Natural killer cell (primary cell): ENCODE measurements at regions not wholly inside any gene's neighbourhood (a gene's known extent, or its start where the extent isn't known, plus 50 kb on each side); places are given as distances from the start of the nearest gene placed in this dataset.
"Not testable (repeated sequence)": the region's sequence is repeated elsewhere in the genome, so short reads cannot be mapped to it uniquely, and the experiment has no call there.

ENCODE experiments used
- ATAC-seq, 3 donors: fragments of 150-1000 bp in 2 of 3; fragments of 200-7000 bp in 1 of 3; cut with Tn5 transposase; 1 replicate in 1 of 3; 2 replicates in 2 of 3; pipeline ENCODE4 v1.10.0; 2021; ENCODE audit warnings: mild to moderate bottlenecking in 2 of 3, moderate library complexity in 2 of 3
- DNase-seq, 2 donors: peaks; one replicate each; pipeline versions ENCODE4 v3.0.0 to v3.0.0-alpha.2; 2013 to 2021; ENCODE audit warnings: mixed read lengths in 1 of 2
- H3K27ac ChIP-seq: one replicate; pipeline ENCODE4 v1.5.1; 2013; ENCODE audit warnings: mild to moderate bottlenecking, low read length
- H3K27me3 ChIP-seq: one replicate; pipeline ENCODE4 v1.6.1; 2013; ENCODE audit warnings: low read length; ENCODE audit not compliant: control insufficient read depth, insufficient read depth
- H3K36me3 ChIP-seq: one replicate; pipeline ENCODE4 v1.6.1; 2013; ENCODE audit warnings: low read length; ENCODE audit not compliant: control insufficient read depth, insufficient read depth
- H3K4me1 ChIP-seq: one replicate; pipeline ENCODE4 v1.6.1; 2013; ENCODE audit warnings: low read length; ENCODE audit not compliant: control insufficient read depth, insufficient read depth
- H3K4me3 ChIP-seq: one replicate; pipeline ENCODE4 v1.5.1; 2013; ENCODE audit warnings: low read length
- H3K9me3 ChIP-seq: one replicate; pipeline ENCODE4 v1.6.1; 2013; ENCODE audit warnings: low read length; ENCODE audit not compliant: control insufficient read depth, insufficient read depth
- H3K27ac Mint-ChIP-seq, 2 donors: one replicate each; pipeline ENCODE4 v1.8.0; 2022; ENCODE audit warnings: mild to moderate bottlenecking in 2 of 2, mixed read lengths in 2 of 2, moderate library complexity in 1 of 2
- H3K27me3 Mint-ChIP-seq, 2 donors: one replicate each; pipeline ENCODE4 v1.8.0; 2022; ENCODE audit warnings: low read depth in 2 of 2, mixed read lengths in 2 of 2
- H3K36me3 Mint-ChIP-seq: one replicate; pipeline ENCODE4 v1.8.0; 2022; ENCODE audit warnings: mixed read lengths
- H3K4me1 Mint-ChIP-seq, 2 donors: one replicate each; pipeline ENCODE4 v1.8.0; 2022; ENCODE audit warnings: mixed read lengths in 2 of 2
- H3K4me3 Mint-ChIP-seq: one replicate; pipeline ENCODE4 v1.8.0; 2022; ENCODE audit warnings: mild to moderate bottlenecking, moderate library complexity, mixed read lengths
- H3K9me3 Mint-ChIP-seq, 2 donors: one replicate each; pipeline ENCODE4 v1.8.0; 2022; ENCODE audit warnings: mixed read lengths in 2 of 2
- CTCF ChIP-seq: fragments of 200-600 bp; IDR thresholded peaks from one replicate; pipeline ENCODE4 v1.8.0; 2022; ENCODE audit warnings: antibody characterized with exemption
- WGBS: methylation state at CpG from one replicate; pipeline ENCODE4 v1.1.7; 2013; ENCODE audit warnings: missing lambda C conversion rate; ENCODE audit not compliant: insufficient coverage; 5-methylcytosine and 5-hydroxymethylcytosine counted together
- intact Hi-C: fragments of 100-400 bp; cut with micrococcal nuclease; formaldehyde crosslinking; loops from one replicate; pipeline ENCODE4 v1.14.2; 2022

GRCh38 chr13:76266561-76266960, 619.6 kb downstream of the KCTD12 start:
- ATAC-seq, result no peak
- TF ChIP-seq CTCF, result no peak
- 73% methylated on average over 1 of the region's 1 CpG for WGBS

GRCh38 chr13:76250211-76250610, 614.1 kb downstream of the LMO7 start:
- no peak for TF ChIP-seq CTCF
- H3K4me1 Mint-ChIP-seq, result no peaks in the 10 kb centered on the region
- H3K9me3 Mint-ChIP-seq, result peaks cover 11 to 13% of the 10 kb centered on the region in 2 donors
- Histone ChIP-seq H3K9me3 (peaks cover 2% of the 10 kb centered on the region), H3K27ac (no peak overlapping the region), H3K4me1 (no peaks in the 10 kb centered on the region), H3K36me3 (no peaks in the 10 kb centered on the region), H3K27me3 (no peaks in the 10 kb centered on the region), H3K4me3 (no peak overlapping the region)
- no peak overlapping the region for H3K27ac Mint-ChIP-seq
- 52% methylated on average over 2 of the region's 2 CpGs for WGBS
- peaks cover 0 to 2% of the 10 kb centered on the region in 2 donors for H3K27me3 Mint-ChIP-seq
- intact Hi-C loops, result no loop called here
- H3K4me3 Mint-ChIP-seq, result no peak overlapping the region
- ATAC-seq (no peak), DNase-seq (no peak)
- no peaks in the 10 kb centered on the region for H3K36me3 Mint-ChIP-seq

More at GRCh38 chr13:76266561-76266960, 619.6 kb downstream of the KCTD12 start:
- H3K4me3 ChIP-seq, result no peak overlapping the region
- no peaks in the 10 kb centered on the region for H3K4me1 Mint-ChIP-seq
- H3K9me3 Mint-ChIP-seq, result peaks cover 5 to 9% of the 10 kb centered on the region in 2 donors
- no peaks in the 10 kb centered on the region for H3K9me3 ChIP-seq
- H3K27ac Mint-ChIP-seq, result no peak overlapping the region
- no peak overlapping the region for H3K27ac ChIP-seq
- no peaks in the 10 kb centered on the region for H3K36me3 ChIP-seq
- H3K4me3 Mint-ChIP-seq, result no peak overlapping the region
- H3K4me1 ChIP-seq, result no peaks in the 10 kb centered on the region
- H3K27me3 Mint-ChIP-seq, result no peaks in the 10 kb centered on the region
- intact Hi-C loops, result no loop called here
- no peaks in the 10 kb centered on the region for H3K36me3 Mint-ChIP-seq
- DNase-seq, result no peak
- H3K27me3 ChIP-seq, result no peaks in the 10 kb centered on the region

- Mint-ChIP-seq H3K36me3 (no peaks in the 10 kb centered on the region), H3K4me3 (no peak overlapping the region), H3K27ac (no peak overlapping the region), H3K27me3 (peaks cover 0 to 2% of the 10 kb centered on the region in 2 donors), H3K4me1 (no peaks in the 10 kb centered on the region), H3K9me3 (peaks cover 5 to 6% of the 10 kb centered on the region in 2 donors)
- WGBS, result 65% methylated on average over 1 of the region's 1 CpG
- intact Hi-C loops, result no loop called here
- H3K36me3 ChIP-seq, result no peaks in the 10 kb centered on the region
- no peaks in the 10 kb centered on the region for H3K9me3 ChIP-seq
- ATAC-seq (no peak), DNase-seq (no peak)
- H3K27ac ChIP-seq, result no peak overlapping the region
- H3K27me3 ChIP-seq, result no peaks in the 10 kb centered on the region
- no peaks in the 10 kb centered on the region for H3K4me1 ChIP-seq
- TF ChIP-seq CTCF, result no peak
- H3K4me3 ChIP-seq, result no peak overlapping the region
These were observed 609.8 kb downstream of the LMO7 start for GRCh38 chr13:76245920-76246319.

GRCh38 chr13:76245211-76245610, 609.1 kb downstream of the LMO7 start:
- no peaks in the 10 kb centered on the region for H3K27me3 ChIP-seq
- Mint-ChIP-seq H3K4me1 (no peaks in the 10 kb centered on the region), H3K4me3 (no peak overlapping the region), H3K27ac (no peak overlapping the region), H3K36me3 (no peaks in the 10 kb centered on the region), H3K27me3 (peaks cover 0 to 2% of the 10 kb centered on the region in 2 donors), H3K9me3 (peaks cover 5 to 6% of the 10 kb centered on the region in 2 donors)
- no peak for DNase-seq
- no peaks in the 10 kb centered on the region for H3K9me3 ChIP-seq
- intact Hi-C loops, result no loop called here
- H3K27ac ChIP-seq, result no peak overlapping the region
- no peak overlapping the region for H3K4me3 ChIP-seq
- no peak for TF ChIP-seq CTCF
- no peaks in the 10 kb centered on the region for H3K4me1 ChIP-seq
- ATAC-seq, result no peak
- no peaks in the 10 kb centered on the region for H3K36me3 ChIP-seq
- whole genome bisulfite sequencing, result 65% methylated on average over 3 of the region's 4 CpGs

GRCh38 chr13:76243120-76243519, 607.0 kb downstream of the LMO7 start:
- H3K4me1 Mint-ChIP-seq, H3K4me1 ChIP-seq, H3K4me3 ChIP-seq, H3K36me3 Mint-ChIP-seq, ATAC-seq, H3K27me3 Mint-ChIP-seq, DNase-seq, H3K27ac ChIP-seq, H3K9me3 ChIP-seq, H3K36me3 ChIP-seq, H3K27me3 ChIP-seq, intact Hi-C loops, H3K27ac Mint-ChIP-seq, H3K9me3 Mint-ChIP-seq, H3K4me3 Mint-ChIP-seq: not testable (repeated sequence)
- 83% methylated on average over 8 of the region's 8 CpGs for WGBS
